Stomach smooth muscle (tissue), 2 donors: ENCODE measurements at regions not wholly inside any gene's neighbourhood (a gene's known extent, or its start where the extent isn't known, plus 50 kb on each side); places are given as distances from the start of the nearest gene placed in this dataset.

Experiments
- H3K27ac ChIP-seq: one replicate; pipeline ENCODE4 v1.7.0; 2013; ENCODE audit warnings: mild to moderate bottlenecking, low read length, inconsistent platforms
- H3K27me3 ChIP-seq, 2 donors: one replicate each; pipeline ENCODE4 v1.7.0; 2013; ENCODE audit warnings: low read length in 2 of 2; ENCODE audit not compliant: insufficient read depth in 2 of 2, control insufficient read depth in 1 of 2
- H3K36me3 ChIP-seq, 2 donors: one replicate each; pipeline ENCODE4 v1.7.0; 2013; ENCODE audit warnings: low read length in 2 of 2; ENCODE audit not compliant: control insufficient read depth in 2 of 2, insufficient read depth in 2 of 2
- H3K4me1 ChIP-seq: one replicate; pipeline ENCODE4 v1.7.0; 2013; ENCODE audit warnings: low read length; ENCODE audit not compliant: control insufficient read depth, insufficient read depth
- H3K4me3 ChIP-seq, 2 donors: one replicate each; pipeline ENCODE4 v1.7.0; 2013; ENCODE audit warnings: low read length in 2 of 2
- H3K9ac ChIP-seq, 2 donors: one replicate each; pipeline ENCODE4 v1.7.0; 2013; ENCODE audit warnings: low read length in 2 of 2, mild to moderate bottlenecking in 1 of 2
- H3K9me3 ChIP-seq, 2 donors: one replicate each; pipeline ENCODE4 v1.7.0; 2013; ENCODE audit warnings: low read length in 2 of 2; ENCODE audit not compliant: control insufficient read depth in 2 of 2
- donor health status: healthy.
- donor health status: Pancreatic carcinoma.

GRCh38 chr11:16611926-16612565, 126.4 kb upstream of the C11orf58 start:
- Histone ChIP-seq H3K27ac (no peak overlapping the region), H3K27me3 (peaks cover 70 to 88% of the 10 kb centered on the region in 2 donors), H3K4me1 (peaks cover 26% of the 10 kb centered on the region), H3K9me3 (peaks cover 0 to 3% of the 10 kb centered on the region in 2 donors), H3K36me3 (no peaks in the 10 kb centered on the region), H3K4me3 (no peak overlapping the region), H3K9ac (no peak overlapping the region)

- no peak overlapping the region for H3K4me3 ChIP-seq
- no peaks in the 10 kb centered on the region for H3K36me3 ChIP-seq
- H3K27ac ChIP-seq = no peak overlapping the region
- H3K27me3 ChIP-seq = peaks cover 73 to 89% of the 10 kb centered on the region in 2 donors
- H3K9me3 ChIP-seq = peaks cover 0 to 3% of the 10 kb centered on the region in 2 donors
- peaks cover 32% of the 10 kb centered on the region for H3K4me1 ChIP-seq
- H3K9ac ChIP-seq = no peak overlapping the region
Measured at GRCh38 chr11:16611401-16611921, 127.0 kb upstream of the C11orf58 start.

GRCh38 chr11:16610738-16611388, 127.6 kb upstream of the C11orf58 start:
- H3K9ac ChIP-seq = no peak overlapping the region
- H3K9me3 ChIP-seq = peaks cover 0 to 3% of the 10 kb centered on the region in 2 donors
- no peaks in the 10 kb centered on the region for H3K36me3 ChIP-seq
- H3K4me1 ChIP-seq = peaks cover 38% of the 10 kb centered on the region
- H3K27ac ChIP-seq = no peak overlapping the region
- peaks cover 76 to 92% of the 10 kb centered on the region in 2 donors for H3K27me3 ChIP-seq
- no peak overlapping the region for H3K4me3 ChIP-seq

GRCh38 chr11:16610213-16610737, 128.2 kb upstream of the C11orf58 start:
- Histone ChIP-seq H3K4me1 (peaks cover 43% of the 10 kb centered on the region), H3K9ac (no peak overlapping the region), H3K27me3 (peaks cover 80 to 94% of the 10 kb centered on the region in 2 donors), H3K27ac (no peak overlapping the region), H3K4me3 (no peak overlapping the region), H3K36me3 (no peaks in the 10 kb centered on the region), H3K9me3 (peaks cover 0 to 3% of the 10 kb centered on the region in 2 donors)

GRCh38 chr11:16609769-16610168, 128.7 kb upstream of the C11orf58 start:
- Histone ChIP-seq H3K9ac (no peak overlapping the region), H3K27ac (no peak overlapping the region), H3K27me3 (peaks cover 76 to 96% of the 10 kb centered on the region in 2 donors)

GRCh38 chr11:16607675-16608644, 130.5 kb upstream of the C11orf58 start:
- Histone ChIP-seq H3K9ac (peak overlapping the region in 1 of 2 donors; percentile 21), H3K27me3 (peaks cover 70 to 95% of the 10 kb centered on the region in 2 donors), H3K36me3 (no peaks in the 10 kb centered on the region), H3K9me3 (peaks cover 0 to 3% of the 10 kb centered on the region in 2 donors), H3K4me3 (peak overlapping the region; percentile 22 to 79), H3K27ac (no peak overlapping the region), H3K4me1 (peaks cover 44% of the 10 kb centered on the region)

More at GRCh38 chr11:16609769-16610168, 128.7 kb upstream of the C11orf58 start:
- Histone ChIP-seq H3K4me3 (no peak overlapping the region), H3K4me1 (peaks cover 48% of the 10 kb centered on the region), H3K36me3 (no peaks in the 10 kb centered on the region), H3K9me3 (peaks cover 0 to 3% of the 10 kb centered on the region in 2 donors)

GRCh38 chr11:16606784-16607674, 131.4 kb upstream of the C11orf58 start:
- H3K4me3 ChIP-seq = peak overlapping the region; percentile 61 to 79
- peaks cover 39% of the 10 kb centered on the region for H3K4me1 ChIP-seq
- peak overlapping the region; percentile 37 for H3K27ac ChIP-seq
- H3K27me3 ChIP-seq = peaks cover 62 to 92% of the 10 kb centered on the region in 2 donors
- no peaks in the 10 kb centered on the region for H3K36me3 ChIP-seq
- H3K9ac ChIP-seq = peak overlapping the region in 1 of 2 donors; percentile 60
- H3K9me3 ChIP-seq = peaks cover 0 to 3% of the 10 kb centered on the region in 2 donors

- peaks cover 39% of the 10 kb centered on the region for H3K4me1 ChIP-seq
- no peaks in the 10 kb centered on the region for H3K36me3 ChIP-seq
- H3K9ac ChIP-seq = peak overlapping the region in 1 of 2 donors; percentile 68
- H3K27ac ChIP-seq = peak overlapping the region; percentile 37
- H3K4me3 ChIP-seq = peak overlapping the region; percentile 74 to 79
- no peaks in the 10 kb centered on the region for H3K9me3 ChIP-seq
- peaks cover 54 to 88% of the 10 kb centered on the region in 2 donors for H3K27me3 ChIP-seq
Measured at GRCh38 chr11:16605894-16606783, 132.3 kb upstream of the C11orf58 start.

- H3K36me3 ChIP-seq = no peaks in the 10 kb centered on the region
- H3K27me3 ChIP-seq = peaks cover 47 to 82% of the 10 kb centered on the region in 2 donors
- peak overlapping the region; percentile 26 to 68 for H3K9ac ChIP-seq
- peaks cover 39% of the 10 kb centered on the region for H3K4me1 ChIP-seq
- H3K4me3 ChIP-seq = peak overlapping the region; percentile 74 to 79
- no peaks in the 10 kb centered on the region for H3K9me3 ChIP-seq
- peak overlapping the region; percentile 31 for H3K27ac ChIP-seq
Measured at GRCh38 chr11:16605389-16605893, 133.0 kb upstream of the C11orf58 start.
